GM19463 (cell line): ENCODE measurements at regions not wholly inside any gene's neighbourhood (a gene's known extent, or its start where the extent isn't known, plus 50 kb on each side); places are given as distances from the start of the nearest gene placed in this dataset.

Experiments used
- ATAC-seq: cut with Tn5 transposase; IDR thresholded peaks from one replicate; pipeline ENCODE4 v1.9.1; 2021; ENCODE audit warnings: mild to moderate bottlenecking, moderate library complexity; ENCODE audit not compliant: unreplicated experiment

GRCh38 chr7:84506151-84506550 lies 311.6 kb upstream of the SEMA3A start:
- no peak for ATAC-seq

GRCh38 chr7:84502239-84502638 lies 307.6 kb upstream of the SEMA3A start:
- ATAC-seq = no peak

- ATAC-seq = no peak
Observed at GRCh38 chr7:84497873-84498272, 303.3 kb upstream of the SEMA3A start.

- ATAC-seq = no peak
Observed at GRCh38 chr7:84495128-84495527, 300.5 kb upstream of the SEMA3A start.

GRCh38 chr7:84492098-84493034 lies 297.8 kb upstream of the SEMA3A start:
- no peak for ATAC-seq

GRCh38 chr7:84490661-84491060 lies 296.1 kb upstream of the SEMA3A start:
- no peak for ATAC-seq

GRCh38 chr7:84484502-84485079 lies 290.0 kb upstream of the SEMA3A start:
- no peak for ATAC-seq

- ATAC-seq = no peak
Observed at GRCh38 chr7:84482476-84482875, 287.9 kb upstream of the SEMA3A start.

GRCh38 chr7:84479059-84479458 lies 284.5 kb upstream of the SEMA3A start:
- ATAC-seq = no peak

GRCh38 chr7:84477786-84478478 lies 283.3 kb upstream of the SEMA3A start:
- no peak for ATAC-seq

GRCh38 chr7:84474436-84474835 lies 279.8 kb upstream of the SEMA3A start:
- no peak for ATAC-seq

- ATAC-seq = no peak
Observed at GRCh38 chr7:84471576-84471975, 277.0 kb upstream of the SEMA3A start.

- no peak for ATAC-seq
Observed at GRCh38 chr7:84469034-84469433, 274.4 kb upstream of the SEMA3A start.

GRCh38 chr7:84462259-84462658 lies 267.7 kb upstream of the SEMA3A start:
- no peak for ATAC-seq

GRCh38 chr7:84461093-84461492 lies 266.5 kb upstream of the SEMA3A start:
- no peak for ATAC-seq

GRCh38 chr7:84455788-84456187 lies 261.2 kb upstream of the SEMA3A start:
- ATAC-seq = no peak

- no peak for ATAC-seq
Observed at GRCh38 chr7:84454174-84454959, 259.8 kb upstream of the SEMA3A start.

- ATAC-seq = no peak
Observed at GRCh38 chr7:84452618-84453017, 258.0 kb upstream of the SEMA3A start.

GRCh38 chr7:84450772-84451171 lies 256.2 kb upstream of the SEMA3A start:
- no peak for ATAC-seq

GRCh38 chr7:84447636-84448293 lies 253.2 kb upstream of the SEMA3A start:
- no peak for ATAC-seq
